ENCODE measurements at regions not wholly inside any gene's neighbourhood (a gene's known extent, or its start where the extent isn't known, plus 50 kb on each side); places are given as distances from the start of the nearest gene placed in this dataset.

DNA sequence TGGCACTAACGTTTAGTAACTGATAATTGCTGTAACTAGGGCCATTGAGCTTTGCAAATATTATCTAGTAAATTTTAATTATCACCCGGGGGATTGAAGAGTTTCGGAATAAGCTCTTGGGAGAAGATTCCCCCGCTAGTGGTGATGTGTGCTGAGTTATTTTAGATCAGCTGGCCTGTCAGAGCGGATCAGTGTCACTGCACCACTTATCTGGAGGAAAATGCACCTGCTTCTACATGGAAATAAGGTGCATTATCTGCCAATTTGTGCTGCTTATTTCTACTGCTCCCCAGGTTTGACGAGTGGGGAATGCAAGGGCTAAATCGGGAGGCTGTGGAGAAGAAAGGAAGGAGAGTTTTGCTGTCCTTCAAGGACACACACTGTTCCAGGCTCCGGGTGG lies 518.6 kb downstream of the TLE4 start:
- no peak overlapping the region for H2AFZ ChIP-seq (ENCODE audit: low read length)
- H3F3A ChIP-seq (ENCODE audit: insufficient read depth, low read length) = no peaks in the 10 kb centered on the region
- DNase-seq = no peak
- H3K27me3 ChIP-seq (replicated peaks; ENCODE audit: insufficient read depth, low read length) = no peaks in the 10 kb centered on the region
- no peaks in the 10 kb centered on the region for H3K9me2 ChIP-seq (replicated peaks; ENCODE audit: insufficient read depth, low read length)
- TF ChIP-seq EZH2 (optimal IDR thresholded peaks at IDR 0.05; ENCODE audit: low read depth, low read length) = no peak
- TF ChIP-seq CTCF (IDR thresholded peaks at IDR 0.05; ENCODE audit: low read length) = no peak
- no peak for TF ChIP-seq EZH2phosphoT487 (IDR thresholded peaks at IDR 0.05; ENCODE audit: low read length)
- no peak overlapping the region for H3K4me3 ChIP-seq (ENCODE audit: low read length)
- no peak overlapping the region for H3K4me2 ChIP-seq (ENCODE audit: low read depth, low read length)
- no peaks in the 10 kb centered on the region for H3K36me3 ChIP-seq (replicated peaks; ENCODE audit: insufficient read depth, low read length)
- no peaks in the 10 kb centered on the region for H3K4me1 ChIP-seq (ENCODE audit: low read length)
- H3K79me2 ChIP-seq (ENCODE audit: low read length) = no peaks in the 10 kb centered on the region
- H3K9me3 ChIP-seq (replicated peaks; ENCODE audit: insufficient read depth, low read length) = no peaks in the 10 kb centered on the region
- no peak overlapping the region for H3K27ac ChIP-seq (ENCODE audit: low read length)
- H3K9ac ChIP-seq (ENCODE audit: low read length) = no peak overlapping the region
- H4K20me1 ChIP-seq (ENCODE audit: insufficient read depth, low read length) = no peaks in the 10 kb centered on the region

DNA sequence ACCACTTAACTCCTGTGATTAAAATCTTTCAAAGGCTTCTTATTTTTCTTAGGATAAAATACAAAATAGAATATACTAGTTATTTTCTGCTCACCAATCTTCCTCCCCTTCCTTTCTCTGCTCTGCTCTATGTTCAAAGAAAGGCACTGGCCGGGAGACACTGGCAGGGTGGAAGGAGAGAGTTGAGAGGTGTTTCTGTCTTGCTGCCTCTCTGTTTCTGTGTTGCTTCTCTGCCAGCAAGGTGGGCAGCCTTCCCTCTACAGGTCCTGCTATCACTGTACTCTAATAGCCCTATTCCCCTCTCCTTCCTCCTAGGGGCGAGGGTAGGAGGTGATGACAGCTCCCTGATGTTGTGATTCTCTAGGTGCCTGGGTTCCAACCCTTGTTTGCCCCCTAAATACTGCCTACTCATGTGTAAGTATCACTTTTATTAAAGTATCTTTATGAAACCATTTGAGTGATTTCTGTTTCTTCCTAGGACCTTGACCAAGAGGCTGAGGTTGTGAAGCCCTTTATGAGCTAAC lies 515.1 kb downstream of the TLE4 start:
- H3K9me3 ChIP-seq (replicated peaks; ENCODE audit: insufficient read depth, low read length) = no peaks in the 10 kb centered on the region
- no peaks in the 10 kb centered on the region for H3K79me2 ChIP-seq (ENCODE audit: low read length)
- H2AFZ ChIP-seq (ENCODE audit: low read length) = no peak overlapping the region
- H3K27ac ChIP-seq (ENCODE audit: low read length) = no peak overlapping the region
- DNase-seq = no peak
- H3F3A ChIP-seq (ENCODE audit: insufficient read depth, low read length) = no peaks in the 10 kb centered on the region
- no peak overlapping the region for H3K4me2 ChIP-seq (ENCODE audit: low read depth, low read length)
- TF ChIP-seq EZH2 (optimal IDR thresholded peaks at IDR 0.05; ENCODE audit: low read depth, low read length) = no peak
- no peak for TF ChIP-seq EZH2phosphoT487 (IDR thresholded peaks at IDR 0.05; ENCODE audit: low read length)
- no peak for TF ChIP-seq CTCF (IDR thresholded peaks at IDR 0.05; ENCODE audit: low read length)
- H4K20me1 ChIP-seq (ENCODE audit: insufficient read depth, low read length) = no peaks in the 10 kb centered on the region
- H3K9ac ChIP-seq (ENCODE audit: low read length) = no peak overlapping the region
- H3K27me3 ChIP-seq (replicated peaks; ENCODE audit: insufficient read depth, low read length) = no peaks in the 10 kb centered on the region
- no peaks in the 10 kb centered on the region for H3K36me3 ChIP-seq (replicated peaks; ENCODE audit: insufficient read depth, low read length)
- H3K9me2 ChIP-seq (replicated peaks; ENCODE audit: insufficient read depth, low read length) = no peaks in the 10 kb centered on the region
- H3K4me1 ChIP-seq (ENCODE audit: low read length) = no peaks in the 10 kb centered on the region
- H3K4me3 ChIP-seq (ENCODE audit: low read length) = no peak overlapping the region

DNA sequence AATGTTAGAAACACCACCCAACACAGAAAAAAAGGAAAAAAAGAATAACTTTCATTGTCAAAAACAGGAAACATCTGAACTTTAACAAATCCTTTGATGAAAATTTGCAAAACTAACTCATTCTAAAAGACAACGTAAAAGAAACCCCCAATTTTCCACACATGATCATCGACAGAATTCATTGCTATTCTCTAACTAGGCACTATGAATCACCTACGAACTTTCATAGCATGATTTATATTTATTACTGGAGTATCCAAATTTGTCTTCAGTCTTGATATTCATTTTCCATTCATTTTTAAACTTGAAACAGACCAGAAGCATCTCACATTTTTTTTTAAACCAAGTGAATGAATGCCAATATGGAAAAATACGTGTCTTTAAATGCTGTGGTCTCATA lies 514.6 kb downstream of the TLE4 start:
- TF ChIP-seq EZH2phosphoT487 (IDR thresholded peaks at IDR 0.05; ENCODE audit: low read length) (no peak), EZH2 (optimal IDR thresholded peaks at IDR 0.05; ENCODE audit: low read depth, low read length) (no peak), CTCF (IDR thresholded peaks at IDR 0.05; ENCODE audit: low read length) (no peak)
- no peak overlapping the region for H3K27ac ChIP-seq (ENCODE audit: low read length)
- no peaks in the 10 kb centered on the region for H3K9me3 ChIP-seq (replicated peaks; ENCODE audit: insufficient read depth, low read length)
- no peaks in the 10 kb centered on the region for H3K4me1 ChIP-seq (ENCODE audit: low read length)
- no peak overlapping the region for H3K4me2 ChIP-seq (ENCODE audit: low read depth, low read length)
- H3K79me2 ChIP-seq (ENCODE audit: low read length) = no peaks in the 10 kb centered on the region
- H2AFZ ChIP-seq (ENCODE audit: low read length) = no peak overlapping the region
- no peak for DNase-seq
- H3K9ac ChIP-seq (ENCODE audit: low read length) = no peak overlapping the region
- H3K9me2 ChIP-seq (replicated peaks; ENCODE audit: insufficient read depth, low read length) = no peaks in the 10 kb centered on the region
- no peak overlapping the region for H3K4me3 ChIP-seq (ENCODE audit: low read length)
- no peaks in the 10 kb centered on the region for H4K20me1 ChIP-seq (ENCODE audit: insufficient read depth, low read length)
- H3K27me3 ChIP-seq (replicated peaks; ENCODE audit: insufficient read depth, low read length) = no peaks in the 10 kb centered on the region
- H3K36me3 ChIP-seq (replicated peaks; ENCODE audit: insufficient read depth, low read length) = no peaks in the 10 kb centered on the region
- H3F3A ChIP-seq (ENCODE audit: insufficient read depth, low read length) = no peaks in the 10 kb centered on the region
